CD4-positive, alpha-beta T cell treated with Interleukin-4 for 1 hour (primary cell): ENCODE measurements at regions not wholly inside any gene's neighbourhood (a gene's known extent, or its start where the extent isn't known, plus 50 kb on each side); places are given as distances from the start of the nearest gene placed in this dataset.

Experiments used
- DNase-seq, 2 donors: peaks; one replicate each; pipeline ENCODE4 v3.0.0-alpha.2; 2020 to 2022

DNA sequence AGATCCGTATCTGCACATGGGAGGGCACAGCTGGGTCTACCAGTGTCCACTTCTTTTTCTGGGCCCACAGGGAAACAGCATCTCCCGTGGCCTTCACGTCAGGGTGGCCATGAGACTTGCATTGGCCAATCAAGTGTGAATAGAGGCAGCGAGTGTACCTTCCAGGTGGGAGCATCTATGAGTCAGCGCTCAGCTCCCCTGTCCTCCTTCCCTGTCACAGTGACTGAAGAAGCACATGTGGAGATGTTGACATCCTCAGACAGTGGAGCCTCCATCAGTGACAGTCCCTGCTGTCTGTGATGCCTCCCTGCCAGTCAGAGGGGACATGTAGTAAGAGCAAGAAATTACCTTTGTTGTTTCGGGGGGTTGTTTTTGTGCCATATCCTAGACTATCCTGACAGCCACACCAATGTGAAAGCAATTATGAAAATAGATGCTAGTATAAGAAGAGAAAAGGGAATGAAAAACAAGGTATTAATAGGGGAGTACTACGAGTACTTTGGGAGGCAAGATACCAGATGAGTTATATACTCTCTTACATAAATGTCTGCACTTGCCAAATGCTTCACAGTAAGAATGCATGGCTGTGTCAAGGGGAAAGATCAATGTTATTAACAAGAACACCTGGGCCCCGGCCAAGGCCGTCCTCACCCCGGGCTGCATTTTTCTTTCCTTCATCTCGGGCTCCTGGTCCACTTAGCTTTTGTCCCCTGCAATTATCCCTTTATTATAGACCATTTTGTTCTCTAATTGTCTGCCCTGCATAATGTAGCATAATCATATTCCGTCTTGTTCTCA lies 86.0 kb downstream of the MATN1 start:
- no peak for DNase-seq

DNA sequence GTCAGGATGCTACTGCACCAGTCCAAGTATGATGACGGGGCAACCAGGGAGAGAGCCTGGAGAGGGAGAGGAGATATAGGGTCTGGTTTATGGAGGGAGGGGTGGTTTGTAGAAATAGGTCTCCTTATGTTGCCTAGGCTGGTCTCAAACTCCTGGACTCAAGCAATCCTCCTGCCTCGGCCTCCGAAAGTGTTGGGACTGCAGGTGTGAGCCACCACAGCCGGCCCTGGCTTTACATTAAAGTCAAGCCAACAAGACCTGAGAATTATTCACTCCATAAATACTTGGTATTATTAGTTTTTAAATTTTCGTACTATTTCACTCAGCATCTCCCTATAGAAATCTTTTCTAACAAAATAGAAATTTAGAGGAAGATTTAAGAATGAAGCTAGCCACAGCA lies 86.8 kb downstream of the MATN1 start:
- DNase-seq: no peak

DNA sequence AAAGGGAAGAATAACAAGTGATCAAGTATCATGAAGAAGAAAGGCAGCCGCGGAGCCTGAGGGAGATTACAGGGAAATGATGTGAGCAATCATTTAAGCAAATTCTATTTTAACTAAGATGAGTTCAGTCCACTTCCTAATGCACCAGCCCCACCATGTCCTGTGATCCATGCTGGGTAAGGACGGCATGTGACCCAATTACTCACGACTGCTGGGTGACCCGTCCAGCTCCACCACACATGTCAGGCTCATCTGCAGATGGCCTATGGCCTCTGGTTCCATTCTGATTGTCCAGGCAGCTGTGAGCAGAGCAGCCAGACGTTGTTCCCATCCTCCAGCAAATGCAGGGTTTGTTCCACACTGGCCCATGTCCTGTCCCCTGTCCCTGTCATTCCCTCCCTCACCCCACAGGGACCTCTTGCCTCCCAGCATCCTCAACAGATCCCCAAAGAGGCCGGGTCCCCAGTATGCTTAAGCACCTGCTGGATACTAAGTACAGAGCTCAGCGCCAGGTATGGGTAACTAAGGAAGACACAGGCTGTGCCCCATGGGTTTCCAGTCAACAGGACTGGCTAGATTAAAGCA lies 87.9 kb downstream of the MATN1 start:
- no peak for DNase-seq

DNA sequence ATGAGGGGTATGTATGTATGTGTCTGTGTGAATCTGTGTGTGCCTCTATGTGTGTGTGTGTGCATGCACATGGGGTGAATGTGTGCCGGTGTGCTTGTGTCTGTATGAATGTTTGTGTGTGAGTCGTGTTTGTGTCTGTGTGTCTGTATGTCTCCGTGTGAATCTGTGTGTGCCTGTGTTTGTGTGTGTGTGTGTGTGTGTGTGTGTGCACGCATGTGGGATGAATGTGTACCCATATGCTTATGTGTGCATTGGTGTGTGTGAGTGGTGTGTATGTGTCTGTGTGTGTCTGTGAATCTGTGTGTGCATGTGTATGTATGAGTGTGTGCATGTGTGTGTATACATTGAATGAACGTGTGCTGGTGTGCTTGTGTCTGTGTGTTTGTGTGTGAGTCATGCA lies 88.9 kb downstream of the MATN1 start:
- DNase-seq: no peak

GRCh38 chr1:30633294-30633693 lies 90.1 kb downstream of the MATN1 start:
- no peak for DNase-seq

DNA sequence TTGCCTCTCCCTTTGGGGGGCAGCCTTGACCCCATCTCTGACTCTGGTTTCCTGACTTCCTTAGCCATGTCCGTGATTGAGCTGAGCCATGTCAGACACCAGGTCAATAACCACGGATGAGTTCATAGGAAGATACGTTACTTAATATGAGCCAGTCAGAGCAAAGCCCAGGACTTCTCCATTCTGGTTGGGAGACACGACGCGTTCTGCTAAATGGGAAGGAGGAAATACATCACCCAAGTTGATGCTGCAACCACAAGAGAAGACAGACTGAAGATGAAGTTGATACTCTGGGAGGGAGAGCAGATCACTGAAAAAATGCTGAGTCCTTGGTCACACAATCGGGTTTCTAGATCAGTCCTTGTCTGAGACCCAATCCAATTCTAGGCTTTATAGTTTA lies 90.9 kb downstream of the MATN1 start:
- no peak for DNase-seq

- no peak for DNase-seq
Measured at GRCh38 chr1:30631700-30632099, 91.7 kb downstream of the MATN1 start.

- no peak for DNase-seq
Measured at GRCh38 chr1:30629501-30629900, 93.9 kb downstream of the MATN1 start.

- DNase-seq: no peak
Measured at GRCh38 chr1:30627994-30628393, 95.4 kb downstream of the MATN1 start.

- no peak for DNase-seq
Measured at GRCh38 chr1:30627206-30627605, 96.2 kb downstream of the MATN1 start.

- DNase-seq: no peak
Measured at GRCh38 chr1:30623431-30623830, 100.0 kb downstream of the MATN1 start.

- no peak for DNase-seq
Measured at GRCh38 chr1:30619619-30620018, 103.8 kb downstream of the MATN1 start.

GRCh38 chr1:30618335-30618747 lies 105.0 kb downstream of the MATN1 start:
- no peak for DNase-seq

- DNase-seq: no peak
Measured at GRCh38 chr1:30616759-30617158, 106.6 kb downstream of the MATN1 start.

- no peak for DNase-seq
Measured at GRCh38 chr1:30615816-30616590, 107.4 kb downstream of the MATN1 start.

DNA sequence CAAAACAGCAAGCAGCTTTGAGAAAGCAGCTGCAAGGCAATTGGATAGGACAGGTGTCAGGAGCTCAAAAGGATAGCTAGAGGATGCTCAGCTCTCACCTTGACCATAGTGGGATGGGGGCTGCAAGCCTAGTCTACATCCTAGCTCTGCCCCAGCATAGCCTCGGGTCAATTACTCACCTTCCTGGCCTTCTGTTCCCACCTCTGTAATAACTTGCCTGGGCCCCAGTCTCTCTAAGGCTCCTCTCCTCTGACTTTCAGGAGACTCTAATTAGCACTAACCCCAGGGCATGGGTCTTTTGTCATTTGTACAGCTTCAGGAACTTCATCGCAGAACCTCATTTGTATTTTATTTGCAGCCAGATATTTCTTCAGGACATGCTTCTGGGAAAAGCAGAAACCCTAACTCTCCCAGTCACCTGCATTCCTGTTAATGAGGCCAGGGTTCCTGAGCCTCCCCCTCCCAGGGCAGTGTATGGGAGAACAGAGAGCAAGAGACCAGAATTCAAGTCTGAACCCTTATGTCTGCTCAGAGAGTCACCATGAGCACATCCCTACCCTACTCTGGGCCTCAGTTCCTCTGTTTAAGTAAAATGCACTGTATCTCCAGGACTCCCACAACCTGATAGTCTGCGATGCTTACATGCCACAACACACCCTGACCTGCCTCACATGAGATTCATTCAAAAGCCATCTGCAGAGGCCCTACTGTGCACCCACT lies 108.1 kb downstream of the MATN1 start:
- DNase-seq: no peak

GRCh38 chr1:30613188-30613587 lies 110.2 kb downstream of the MATN1 start:
- DNase-seq: no peak

DNA sequence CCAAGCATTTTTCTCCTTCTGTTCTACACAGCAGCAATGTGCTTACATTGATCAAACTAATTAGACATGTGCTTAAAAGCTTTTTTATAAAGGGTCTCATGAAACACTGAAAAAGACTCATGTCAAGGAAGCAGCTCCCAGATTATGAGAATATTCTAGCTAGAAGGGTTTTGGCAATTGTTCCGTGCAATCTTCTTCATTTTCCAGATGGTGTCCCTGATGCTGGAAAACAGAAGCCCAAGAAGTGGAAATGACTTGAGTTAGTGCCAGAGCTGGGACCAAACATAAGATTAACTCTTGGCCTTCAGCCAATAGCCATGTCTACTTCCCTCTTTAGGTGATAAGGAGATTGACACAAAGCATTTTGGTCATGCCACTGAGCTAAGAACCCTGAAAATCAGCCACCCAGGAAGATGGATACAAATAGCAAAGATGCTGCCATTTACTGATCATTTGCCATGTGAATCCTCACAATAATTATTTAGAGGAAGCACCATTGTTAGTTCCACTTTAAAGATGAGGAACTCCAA lies 110.8 kb downstream of the MATN1 start:
- no peak for DNase-seq

DNA sequence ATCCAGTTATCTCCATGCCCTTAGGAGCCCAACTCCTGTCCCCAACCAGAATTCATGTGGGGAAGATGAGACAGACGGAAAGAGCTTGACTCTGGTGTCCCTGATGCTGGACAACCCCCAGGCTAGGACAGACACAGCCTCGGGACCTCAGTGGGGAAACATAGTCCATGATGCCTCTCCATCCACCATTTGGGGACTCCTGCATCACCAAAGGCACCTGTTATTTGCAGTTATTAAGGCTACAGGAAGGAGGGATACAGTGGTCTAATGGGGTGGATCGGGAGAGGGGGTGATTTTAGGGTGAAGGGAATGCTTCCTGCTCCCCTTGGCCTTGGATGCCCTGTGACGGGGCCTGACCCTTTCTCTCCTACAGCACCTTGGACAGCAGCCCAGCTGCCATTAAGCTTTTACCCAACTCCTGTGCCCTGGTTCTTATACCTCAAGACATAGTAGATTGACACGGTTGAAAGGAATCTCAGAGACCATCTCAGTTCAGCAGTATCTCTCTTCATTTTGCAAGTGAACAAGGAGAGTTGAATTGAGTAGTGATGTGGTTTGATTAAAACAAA lies 111.6 kb downstream of the MATN1 start:
- no peak for DNase-seq

GRCh38 chr1:30610917-30611316 lies 112.5 kb downstream of the MATN1 start:
- DNase-seq: no peak

DNA sequence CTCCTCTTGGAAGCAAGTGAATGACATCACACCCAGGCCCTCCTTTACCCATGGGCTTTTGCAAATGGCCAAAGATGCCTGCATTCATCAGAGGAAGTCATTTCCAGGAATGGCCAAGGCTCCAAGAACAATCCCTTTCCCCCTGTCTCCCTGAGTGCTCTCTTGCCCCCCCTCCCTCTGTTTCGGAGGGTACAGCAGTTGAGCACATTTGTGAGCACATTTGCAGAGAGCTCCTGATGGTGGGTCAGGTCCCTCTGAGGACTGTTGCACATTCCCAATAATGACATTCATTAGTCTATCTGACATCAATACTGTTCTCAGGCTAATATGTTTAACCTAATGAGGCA lies 113.4 kb downstream of the MATN1 start:
- no peak for DNase-seq

DNA sequence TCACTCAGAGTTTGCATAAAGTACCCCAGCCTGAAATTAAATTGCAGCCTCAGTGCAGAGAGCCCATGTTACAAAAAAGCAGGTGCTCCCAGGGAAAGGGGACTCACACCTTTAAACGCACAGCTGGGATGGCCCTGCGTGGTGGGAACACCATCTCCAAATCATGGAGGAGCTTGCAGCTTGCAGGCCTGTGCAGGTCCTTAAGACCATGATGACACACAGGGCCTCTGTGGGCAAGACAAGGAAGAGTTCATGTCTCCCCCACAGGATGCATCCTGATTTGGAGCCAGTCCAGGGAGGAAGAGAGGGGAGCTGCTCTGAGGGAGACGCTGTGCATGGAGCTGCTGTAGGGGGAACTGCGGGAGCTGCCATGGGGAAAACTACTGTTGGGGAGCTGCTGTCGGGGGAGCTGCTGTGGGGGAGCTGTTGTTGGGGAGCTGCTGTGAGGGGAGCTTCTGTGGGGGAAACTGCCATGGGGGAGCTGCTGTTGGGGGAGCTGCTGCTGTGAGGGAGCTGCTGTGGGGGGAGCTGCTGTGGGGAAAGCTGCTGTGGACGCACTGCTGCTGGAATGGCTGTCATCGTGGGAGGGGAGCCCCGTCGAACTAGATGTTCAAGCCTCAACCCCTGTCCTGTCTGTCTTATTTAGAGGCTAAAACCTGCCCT lies 113.9 kb downstream of the MATN1 start:
- DNase-seq: no peak
